ENCODE measurements at regions not wholly inside any gene's neighbourhood (a gene's known extent, or its start where the extent isn't known, plus 50 kb on each side); places are given as distances from the start of the nearest gene placed in this dataset.

- no peaks in the 10 kb centered on the region for H3K4me1 ChIP-seq (ENCODE audit: control insufficient read depth, insufficient read depth, low read length)
- H2BK120ac ChIP-seq (ENCODE audit: low read depth, low read length) = no peak overlapping the region
- H2BK20ac ChIP-seq (ENCODE audit: low read depth, low read length) = no peak overlapping the region
- no peak overlapping the region for H2BK15ac ChIP-seq (ENCODE audit: low read depth, low read length)
- no peak overlapping the region for H3K14ac ChIP-seq (replicated peaks; ENCODE audit: low read depth, low read length)
- no peak for TF ChIP-seq RAD21 (IDR thresholded peaks at IDR 0.05; ENCODE audit: low read length)
- TF ChIP-seq USF2 (IDR thresholded peaks at IDR 0.05; ENCODE audit: low read depth, low read length) = no peak
- no peak for TF ChIP-seq RFX5 (IDR thresholded peaks at IDR 0.05; ENCODE audit: low read depth, low read length)
- no peak for TF ChIP-seq MAFK (IDR thresholded peaks at IDR 0.05; ENCODE audit: low read depth, low read length)
- TF ChIP-seq CEBPB (IDR thresholded peaks at IDR 0.05; ENCODE audit: low read depth, low read length) = no peak
- no peak for TF ChIP-seq RCOR1 (IDR thresholded peaks at IDR 0.05; ENCODE audit: insufficient replicate concordance, low read length)
- dilution Hi-C loops (cut with HindIII; ENCODE audit: low sequenced_read_pairs, unreplicated experiment) = no loop called here
- in situ Hi-C loops (cut with MboI; ENCODE audit: low sequenced_read_pairs) = no loop called here
- no peak for ATAC-seq (ENCODE audit: low read depth)
- intact Hi-C loops (cut with micrococcal nuclease) = no loop called here
- H3K9me3 ChIP-seq (ENCODE audit: control insufficient read depth, insufficient read depth, low read length) = no peaks in the 10 kb centered on the region
- H2AFZ ChIP-seq (replicated peaks; ENCODE audit: low read length, poor library complexity) = no peak overlapping the region
- H4K91ac ChIP-seq (ENCODE audit: insufficient read depth, low read depth, low read length) = no peak overlapping the region
- H3K56ac ChIP-seq (ENCODE audit: extremely low read depth, insufficient read depth, low read length) = no peak overlapping the region
- no peaks in the 10 kb centered on the region for H3K9me1 ChIP-seq (ENCODE audit: insufficient read depth, low read length)
- no peak overlapping the region for H3K4me2 ChIP-seq (ENCODE audit: low read depth, low read length)
- no peak overlapping the region for H3K4ac ChIP-seq (ENCODE audit: low read depth, low read length)
- no peak overlapping the region for H4K5ac ChIP-seq (ENCODE audit: low read depth, low read length)
- H2AK9ac ChIP-seq (replicated peaks; ENCODE audit: low read depth, low read length, poor library complexity) = no peak overlapping the region
- H4K8ac ChIP-seq (ENCODE audit: low read depth in 2 of 2, low read length in 2 of 2) = no peak overlapping the region
- H4K20me1 ChIP-seq (ENCODE audit: insufficient read depth, low read length) = no peaks in the 10 kb centered on the region
- no peak overlapping the region for H2AK5ac ChIP-seq (ENCODE audit: low read depth, low read length)
- no peaks in the 10 kb centered on the region for H3K36me3 ChIP-seq (ENCODE audit: control insufficient read depth, insufficient read depth, low read length)
- ChIA-PET CTCF (no interaction called here), POLR2A (ENCODE audit: unreplicated experiment) (no interaction called here)
- no peaks in the 10 kb centered on the region for H3K79me1 ChIP-seq (ENCODE audit: low read depth in 1 of 2, low read length in 2 of 2)
- H3K27ac ChIP-seq (ENCODE audit: insufficient read depth, low read length) = no peak overlapping the region
- BruUV-seq (replicated peaks) = no TSS peak
- no peak overlapping the region for H3K23ac ChIP-seq (ENCODE audit: low read depth, low read length)
- H2BK5ac ChIP-seq (ENCODE audit: low read depth, low read length, poor library complexity, severe bottlenecking) = no peak overlapping the region
- no peak overlapping the region for H3K9ac ChIP-seq (ENCODE audit: low read depth, low read length)
- no peak overlapping the region for H3K18ac ChIP-seq (ENCODE audit: low read depth, low read length)
- no peak for DNase-seq
- no peak overlapping the region for H3K4me3 ChIP-seq (ENCODE audit: insufficient read depth, low read depth, low read length)
- H3K27me3 ChIP-seq (ENCODE audit: control insufficient read depth, insufficient read depth, low read length) = no peaks in the 10 kb centered on the region
Measured at GRCh38 chr1:177334903-177335302, 164.1 kb downstream of the BRINP2 start.
